CD4-positive, alpha-beta memory T cell (primary cell): ENCODE measurements at regions not wholly inside any gene's neighbourhood (a gene's known extent, or its start where the extent isn't known, plus 50 kb on each side); places are given as distances from the start of the nearest gene placed in this dataset.

Experiments used
- CTCF ChIA-PET: fragments of 350-600 bp; sonication (Branson Sonifier 250); formaldehyde crosslinking; loops from one replicate; lab custom pipeline; 2021; ENCODE audit warnings: inconsistent platforms; ENCODE audit not compliant: partially characterized antibody; lab: Charles Lee
- POLR2A ChIA-PET: fragments of 350-600 bp; sonication (Branson Sonifier 250); formaldehyde crosslinking; loops from one replicate; lab custom pipeline; 2021; ENCODE audit not compliant: partially characterized antibody; lab: Charles Lee
- DNase-seq, 5 donors: peaks; one replicate each; pipeline versions ENCODE4 v3.0.0 to v3.0.0-alpha.2; 2020 to 2022; ENCODE audit warnings: mixed read lengths in 1 of 5
- H3K27ac ChIP-seq: one replicate; pipeline ENCODE4 v1.7.0; 2013; ENCODE audit warnings: low read depth, low read length
- H3K27me3 ChIP-seq: 2 replicates; pipeline ENCODE4 v1.7.0; 2013; ENCODE audit warnings: mild to moderate bottlenecking, low read length, moderate library complexity; ENCODE audit not compliant: insufficient read depth
- H3K36me3 ChIP-seq: 2 replicates; pipeline ENCODE4 v1.7.0; 2013; ENCODE audit warnings: mild to moderate bottlenecking, low read length, moderate library complexity; ENCODE audit not compliant: insufficient read depth
- H3K4me1 ChIP-seq: 2 replicates; pipeline ENCODE4 v1.7.0; 2013; ENCODE audit warnings: mild to moderate bottlenecking, low read length, moderate library complexity; ENCODE audit not compliant: insufficient read depth
- H3K4me3 ChIP-seq, 2 donors: one replicate each; pipeline ENCODE4 v1.7.0; 2013; ENCODE audit warnings: low read length in 2 of 2, mild to moderate bottlenecking in 1 of 2
- H3K9me3 ChIP-seq, 2 donors: one replicate each; pipeline ENCODE4 v1.7.0; 2013; ENCODE audit warnings: low read length in 2 of 2, control low read depth in 1 of 2; ENCODE audit not compliant: control insufficient read depth in 1 of 2
- H3K27ac Mint-ChIP-seq, 7 donors: one replicate each; pipeline ENCODE4 v1.8.0; 2020 to 2021; ENCODE audit warnings: mixed read lengths in 7 of 7, mild to moderate bottlenecking in 6 of 7, inconsistent platforms in 3 of 7, moderate library complexity in 3 of 7
- H3K27me3 Mint-ChIP-seq, 2 donors: one replicate each; pipeline ENCODE4 v1.8.0; 2020 to 2021; ENCODE audit warnings: mixed read lengths in 2 of 2
- H3K36me3 Mint-ChIP-seq, 2 donors: one replicate each; pipeline ENCODE4 v1.8.0; 2020 to 2021; ENCODE audit warnings: mixed read lengths in 2 of 2, inconsistent platforms in 1 of 2, mild to moderate bottlenecking in 1 of 2
- H3K4me1 Mint-ChIP-seq, 4 donors: one replicate each; pipeline ENCODE4 v1.8.0; 2020 to 2021; ENCODE audit warnings: mixed read lengths in 4 of 4, mild to moderate bottlenecking in 1 of 4
- H3K4me3 Mint-ChIP-seq, 8 donors: one replicate each; pipeline ENCODE4 v1.8.0; 2020 to 2021; ENCODE audit warnings: mixed read lengths in 8 of 8, mild to moderate bottlenecking in 7 of 8, moderate library complexity in 6 of 8, inconsistent platforms in 3 of 8
- H3K9me3 Mint-ChIP-seq, 8 donors: one replicate each; pipeline ENCODE4 v1.8.0; 2020 to 2021; ENCODE audit warnings: mixed read lengths in 8 of 8, mild to moderate bottlenecking in 5 of 8, inconsistent platforms in 3 of 8, moderate library complexity in 1 of 8
- intact Hi-C: fragments of 100-400 bp; cut with micrococcal nuclease; formaldehyde crosslinking; loops from one replicate; pipeline ENCODE4 v1.15.1; 2023

DNA sequence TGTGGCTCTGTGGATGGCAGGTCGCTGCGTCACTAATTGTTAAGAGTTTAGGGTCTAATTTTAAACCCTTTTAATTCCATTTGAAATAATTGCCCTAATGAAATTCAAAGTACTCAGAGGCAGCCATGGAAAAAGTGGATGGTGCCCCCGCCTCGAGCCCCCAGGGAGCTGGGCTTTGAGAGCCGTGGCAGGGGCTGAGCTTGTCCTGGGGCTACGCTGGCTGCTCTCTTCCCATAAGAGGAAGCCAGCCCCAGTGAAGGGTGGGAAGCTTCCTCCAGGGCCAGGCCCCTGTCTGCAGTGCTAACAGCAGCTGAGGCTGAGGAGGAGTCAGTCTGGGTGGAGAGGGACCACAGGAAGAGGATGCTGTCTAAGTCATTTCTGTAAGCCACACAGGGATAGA is 315.0 kb upstream of the POU3F1 start:
- H3K27ac Mint-ChIP-seq, result no peak overlapping the region
- H3K27ac ChIP-seq, result no peak overlapping the region
- no peak overlapping the region for H3K4me3 ChIP-seq
- H3K4me3 Mint-ChIP-seq, result no peak overlapping the region
- no peaks in the 10 kb centered on the region for H3K4me1 Mint-ChIP-seq
- H3K36me3 ChIP-seq, result no peaks in the 10 kb centered on the region
- intact Hi-C loops, result loop anchor here (5.0 kb wide), 1 partner anchor 226 kb away; no protein-coding TSS in a partner anchor
- H3K9me3 ChIP-seq, result no peaks in the 10 kb centered on the region
- no peaks in the 10 kb centered on the region for H3K27me3 ChIP-seq
- no peaks in the 10 kb centered on the region for H3K36me3 Mint-ChIP-seq
- no peaks in the 10 kb centered on the region for H3K9me3 Mint-ChIP-seq
- H3K27me3 Mint-ChIP-seq, result peaks cover 6 to 11% of the 10 kb centered on the region in 2 donors
- no peaks in the 10 kb centered on the region for H3K4me1 ChIP-seq
- ChIA-PET POLR2A (no interaction called here), CTCF (no interaction called here)
- DNase-seq, result no peak

DNA sequence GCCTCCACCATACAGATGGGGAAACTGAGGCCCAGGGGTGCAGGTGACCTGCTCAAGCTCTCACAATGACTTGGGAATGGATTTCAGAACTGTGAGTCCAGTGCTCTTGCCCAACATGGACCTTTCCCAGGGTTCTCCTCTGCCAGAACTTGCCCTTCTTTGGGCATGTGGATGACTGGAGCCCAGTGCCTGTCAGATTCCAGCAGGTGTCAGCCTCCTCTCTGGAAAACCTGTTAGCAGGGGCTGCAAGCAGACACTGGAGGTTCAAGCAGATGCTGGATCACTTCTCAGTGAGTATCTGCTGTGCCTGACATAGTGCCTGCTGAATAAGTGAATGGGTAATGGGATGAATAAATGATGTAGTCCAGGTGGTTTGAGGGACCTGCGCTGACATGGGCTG is 314.2 kb upstream of the POU3F1 start:
- Histone ChIP-seq H3K4me1 (no peaks in the 10 kb centered on the region), H3K27me3 (no peaks in the 10 kb centered on the region), H3K9me3 (no peaks in the 10 kb centered on the region), H3K36me3 (no peaks in the 10 kb centered on the region), H3K4me3 (no peak overlapping the region), H3K27ac (no peak overlapping the region)
- no peak overlapping the region for H3K27ac Mint-ChIP-seq
- ChIA-PET CTCF (no interaction called here), POLR2A (no interaction called here)
- no peak overlapping the region for H3K4me3 Mint-ChIP-seq
- H3K36me3 Mint-ChIP-seq, result no peaks in the 10 kb centered on the region
- peak in 1 of 5 donors; percentile 0 for DNase-seq
- no peaks in the 10 kb centered on the region for H3K9me3 Mint-ChIP-seq
- peaks cover 7 to 13% of the 10 kb centered on the region in 2 donors for H3K27me3 Mint-ChIP-seq
- H3K4me1 Mint-ChIP-seq, result no peaks in the 10 kb centered on the region
- intact Hi-C loops, result loop anchor here (5.0 kb wide), 1 partner anchor 226 kb away; no protein-coding TSS in a partner anchor

GRCh38 chr1:38353956-38354355 is 307.4 kb upstream of the POU3F1 start:
- peaks cover 0 to 13% (median 2%) of the 10 kb centered on the region in 8 donors for H3K9me3 Mint-ChIP-seq

DNA sequence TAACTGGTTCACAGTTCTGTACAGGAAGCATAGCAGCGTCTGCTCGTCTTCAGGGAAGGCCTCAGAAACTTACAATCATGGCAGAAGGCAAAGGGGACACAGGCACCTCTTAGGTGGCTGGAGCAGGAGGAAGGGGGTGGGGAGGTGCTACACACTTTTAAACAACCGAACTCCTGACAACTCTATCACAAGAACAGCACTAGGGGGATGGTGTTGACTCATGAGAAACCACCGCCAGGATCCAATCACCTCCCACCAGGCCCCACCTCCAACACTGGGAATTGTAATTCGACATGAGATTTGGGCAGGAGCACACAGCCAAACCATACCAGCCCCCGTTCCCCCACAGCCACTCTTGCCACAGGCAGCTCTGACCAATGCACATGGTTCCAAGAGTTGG is 306.3 kb upstream of the POU3F1 start:
- H3K9me3 Mint-ChIP-seq, result peaks cover 0 to 23% (median 12%) of the 10 kb centered on the region in 8 donors
- no peak overlapping the region for H3K27ac ChIP-seq
- no peaks in the 10 kb centered on the region for H3K36me3 Mint-ChIP-seq
- no peaks in the 10 kb centered on the region for H3K27me3 ChIP-seq
- H3K4me1 ChIP-seq, result no peaks in the 10 kb centered on the region
- peaks cover 17 to 24% of the 10 kb centered on the region in 2 donors for H3K27me3 Mint-ChIP-seq
- DNase-seq, result no peak
- intact Hi-C loops, result no loop called here
- H3K27ac Mint-ChIP-seq, result no peak overlapping the region
- H3K4me1 Mint-ChIP-seq, result no peaks in the 10 kb centered on the region
- no peak overlapping the region for H3K4me3 ChIP-seq
- POLR2A ChIA-PET, result no interaction called here
- no peaks in the 10 kb centered on the region for H3K36me3 ChIP-seq
- no peak overlapping the region for H3K4me3 Mint-ChIP-seq
- CTCF ChIA-PET, result no interaction called here
- H3K9me3 ChIP-seq, result no peaks in the 10 kb centered on the region

More at GRCh38 chr1:38353956-38354355, 307.4 kb upstream of the POU3F1 start:
- Histone ChIP-seq H3K27ac (no peak overlapping the region), H3K9me3 (no peaks in the 10 kb centered on the region), H3K4me1 (no peaks in the 10 kb centered on the region), H3K4me3 (no peak overlapping the region), H3K27me3 (no peaks in the 10 kb centered on the region), H3K36me3 (no peaks in the 10 kb centered on the region)
- H3K36me3 Mint-ChIP-seq, result no peaks in the 10 kb centered on the region
- DNase-seq, result no peak
- H3K4me1 Mint-ChIP-seq, result no peaks in the 10 kb centered on the region
- POLR2A ChIA-PET, result no interaction called here
- CTCF ChIA-PET, result no interaction called here
- no peak overlapping the region for H3K4me3 Mint-ChIP-seq
- intact Hi-C loops, result no loop called here
- peaks cover 16 to 26% of the 10 kb centered on the region in 2 donors for H3K27me3 Mint-ChIP-seq
- no peak overlapping the region for H3K27ac Mint-ChIP-seq

- ChIA-PET CTCF (interaction anchor here (0.6 kb wide), 1 partner anchor 248 kb away, joined by 3 read pairs; no protein-coding TSS in a partner anchor), POLR2A (no interaction called here)
- Histone ChIP-seq H3K4me1 (no peaks in the 10 kb centered on the region), H3K36me3 (no peaks in the 10 kb centered on the region), H3K27me3 (no peaks in the 10 kb centered on the region), H3K9me3 (no peaks in the 10 kb centered on the region), H3K4me3 (no peak overlapping the region), H3K27ac (no peak overlapping the region)
- Mint-ChIP-seq H3K4me3 (no peak overlapping the region), H3K36me3 (no peaks in the 10 kb centered on the region), H3K27ac (no peak overlapping the region), H3K27me3 (peaks cover 15 to 26% of the 10 kb centered on the region in 2 donors), H3K9me3 (peaks cover 0 to 29% (median 20%) of the 10 kb centered on the region in 8 donors), H3K4me1 (no peaks in the 10 kb centered on the region)
- intact Hi-C loops, result no loop called here
- no peak for DNase-seq
Observed at GRCh38 chr1:38347446-38348175, 301.0 kb upstream of the POU3F1 start.

DNA sequence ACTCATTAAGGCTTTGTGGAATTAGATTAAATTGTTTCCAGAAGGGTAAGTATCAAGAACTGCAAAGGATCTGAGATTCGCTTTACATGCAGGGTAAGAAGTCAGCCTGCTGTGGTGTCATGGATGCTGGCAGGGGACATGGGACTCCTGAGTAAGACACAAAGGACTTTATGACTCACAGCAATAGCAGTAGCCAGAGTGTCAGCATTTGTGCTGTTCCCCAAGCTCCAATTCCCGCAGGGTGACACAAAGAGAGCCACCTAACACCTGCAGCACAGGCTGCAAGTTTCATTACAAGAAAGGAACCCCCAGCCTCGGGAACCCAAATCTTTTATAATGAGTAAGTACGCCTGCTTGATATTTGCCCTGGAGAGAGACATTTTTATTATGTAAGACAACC is 298.1 kb upstream of the POU3F1 start:
- H3K27me3 ChIP-seq, result no peaks in the 10 kb centered on the region
- H3K9me3 ChIP-seq, result no peaks in the 10 kb centered on the region
- no peak overlapping the region for H3K4me3 ChIP-seq
- Mint-ChIP-seq H3K4me3 (no peak overlapping the region), H3K36me3 (no peaks in the 10 kb centered on the region), H3K9me3 (peaks cover 0 to 26% (median 19%) of the 10 kb centered on the region in 8 donors), H3K27ac (no peak overlapping the region), H3K27me3 (peaks cover 17 to 27% of the 10 kb centered on the region in 2 donors), H3K4me1 (no peaks in the 10 kb centered on the region)
- H3K4me1 ChIP-seq, result no peaks in the 10 kb centered on the region
- ChIA-PET POLR2A (no interaction called here), CTCF (no interaction called here)
- H3K36me3 ChIP-seq, result no peaks in the 10 kb centered on the region
- intact Hi-C loops, result no loop called here
- no peak overlapping the region for H3K27ac ChIP-seq
- no peak for DNase-seq

- Histone ChIP-seq H3K9me3 (no peaks in the 10 kb centered on the region), H3K4me1 (no peaks in the 10 kb centered on the region), H3K27ac (no peak overlapping the region), H3K36me3 (no peaks in the 10 kb centered on the region), H3K27me3 (no peaks in the 10 kb centered on the region), H3K4me3 (no peak overlapping the region)
- Mint-ChIP-seq H3K4me3 (no peak overlapping the region), H3K27ac (no peak overlapping the region), H3K9me3 (peaks cover 0 to 8% (median 4%) of the 10 kb centered on the region in 8 donors), H3K4me1 (no peaks in the 10 kb centered on the region), H3K36me3 (no peaks in the 10 kb centered on the region), H3K27me3 (peaks cover 17 to 31% of the 10 kb centered on the region in 2 donors)
- CTCF ChIA-PET, result no interaction called here
- intact Hi-C loops, result no loop called here
- POLR2A ChIA-PET, result no interaction called here
- DNase-seq, result no peak
Observed at GRCh38 chr1:38341694-38342093, 295.1 kb upstream of the POU3F1 start.
